Activated T-cell treated with anti-CD3 and anti-CD28 coated beads, Interleukin-2, amount 50 U/mL, for 72 hours (primary cell): ENCODE measurements at regions not wholly inside any gene's neighbourhood (a gene's known extent, or its start where the extent isn't known, plus 50 kb on each side); places are given as distances from the start of the nearest gene placed in this dataset.
"Not testable (repeated sequence)": the region's sequence is repeated elsewhere in the genome, so short reads cannot be mapped to it uniquely, and the experiment has no call there.

Experiments used
- ATAC-seq, 2 donors: fragments of 150-1000 bp; cut with Tn5 transposase; replicated peaks in 1 of 2; 2 replicates each; pipeline ENCODE4 v1.10.0; 2021; ENCODE audit warnings: moderate library complexity in 2 of 2, mild to moderate bottlenecking in 1 of 2
- DNase-seq, 2 donors: peaks; one replicate each; pipeline ENCODE4 v3.0.0; 2021 to 2022; ENCODE audit warnings: mixed read lengths in 1 of 2
- H3K27ac Mint-ChIP-seq: one replicate; pipeline ENCODE4 v1.8.0; 2022; ENCODE audit warnings: mild to moderate bottlenecking, moderate library complexity, mixed read lengths
- H3K27me3 Mint-ChIP-seq: one replicate; pipeline ENCODE4 v1.8.0; 2022; ENCODE audit warnings: low read depth, mixed read lengths
- H3K36me3 Mint-ChIP-seq, 2 donors: one replicate each; pipeline ENCODE4 v1.8.0; 2022; ENCODE audit warnings: mixed read lengths in 2 of 2, mild to moderate bottlenecking in 1 of 2; ENCODE audit not compliant: insufficient read depth in 2 of 2
- H3K4me1 Mint-ChIP-seq: one replicate; pipeline ENCODE4 v1.8.0; 2022; ENCODE audit warnings: low read depth, mixed read lengths
- H3K4me3 Mint-ChIP-seq, 2 donors: one replicate each; pipeline ENCODE4 v1.8.0; 2022; ENCODE audit warnings: mild to moderate bottlenecking in 2 of 2, mixed read lengths in 2 of 2, moderate library complexity in 2 of 2
- H3K9me3 Mint-ChIP-seq, 2 donors: one replicate each; pipeline ENCODE4 v1.8.0; 2022; ENCODE audit warnings: mixed read lengths in 2 of 2

DNA sequence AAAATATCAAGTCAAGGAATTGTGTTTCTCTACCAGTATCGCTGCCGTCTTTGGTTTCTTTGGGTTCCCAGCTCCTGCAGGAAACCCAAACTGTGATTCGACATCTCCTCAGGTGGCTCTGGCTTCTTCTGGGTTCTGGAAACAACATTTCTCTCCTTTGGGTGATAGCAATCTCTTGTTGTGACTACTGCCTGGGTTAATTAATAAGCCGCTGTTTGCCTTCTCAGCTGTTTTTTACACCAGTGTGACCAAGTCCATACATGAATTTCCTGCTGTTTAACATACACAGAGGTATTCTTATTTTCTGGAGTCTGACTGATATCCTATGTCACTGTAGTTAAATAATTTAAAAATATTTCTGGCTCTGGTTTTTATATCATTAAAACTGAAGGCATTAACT, 112.5 kb upstream of the DCC start:
- no peak for ATAC-seq
- no peak for DNase-seq
- no peaks in the 10 kb centered on the region for H3K36me3 Mint-ChIP-seq
- no peaks in the 10 kb centered on the region for H3K27me3 Mint-ChIP-seq
- H3K4me3 Mint-ChIP-seq, result no peak overlapping the region
- H3K27ac Mint-ChIP-seq, result no peak overlapping the region
- no peaks in the 10 kb centered on the region for H3K4me1 Mint-ChIP-seq
- H3K9me3 Mint-ChIP-seq, result peaks cover 0 to 3% of the 10 kb centered on the region in 2 donors

DNA sequence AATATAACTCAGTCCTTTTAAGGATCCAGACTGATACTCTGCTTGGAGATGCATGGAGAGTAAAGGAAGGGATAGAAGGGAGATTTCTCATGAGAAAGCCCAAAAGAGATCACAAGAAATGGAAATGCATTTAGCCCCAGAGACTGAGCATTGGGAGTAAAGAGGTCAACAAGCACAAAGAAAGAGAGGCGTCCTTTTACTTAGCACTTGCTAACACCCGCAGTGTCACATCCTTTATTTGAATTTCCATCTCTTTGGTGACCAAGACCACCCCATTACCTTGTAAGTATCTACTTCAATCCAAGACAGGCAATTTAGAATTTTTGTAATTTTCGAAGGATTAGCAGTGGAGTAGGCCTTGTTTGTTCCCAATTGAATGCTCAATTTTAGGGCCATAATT, 111.8 kb upstream of the DCC start:
- ATAC-seq (no peak), DNase-seq (no peak)
- no peak overlapping the region for H3K4me3 Mint-ChIP-seq
- no peaks in the 10 kb centered on the region for H3K36me3 Mint-ChIP-seq
- H3K27me3 Mint-ChIP-seq, result no peaks in the 10 kb centered on the region
- H3K4me1 Mint-ChIP-seq, result no peaks in the 10 kb centered on the region
- H3K27ac Mint-ChIP-seq, result no peak overlapping the region
- H3K9me3 Mint-ChIP-seq, result peaks cover 0 to 3% of the 10 kb centered on the region in 2 donors

DNA sequence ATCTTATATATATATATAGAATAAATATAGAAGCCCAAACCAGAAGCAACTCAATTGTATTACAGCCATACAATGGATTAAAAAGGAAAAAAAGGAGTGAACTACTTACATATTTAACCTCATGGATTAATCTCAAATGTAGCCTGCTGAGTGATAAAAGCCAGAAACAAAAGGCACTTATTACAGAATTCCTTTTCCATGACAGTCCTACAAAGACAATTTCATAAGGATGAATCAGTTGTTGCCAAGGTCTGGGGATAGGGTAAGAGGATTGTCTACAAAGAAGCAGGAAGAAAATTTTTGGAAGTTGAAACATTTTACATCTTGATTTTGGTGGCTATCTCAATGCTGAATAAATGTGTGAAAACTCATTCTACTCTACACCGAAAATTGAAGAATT, 103.9 kb upstream of the DCC start:
- H3K4me3 Mint-ChIP-seq, result no peak overlapping the region
- H3K27me3 Mint-ChIP-seq, result no peaks in the 10 kb centered on the region
- H3K36me3 Mint-ChIP-seq, result no peaks in the 10 kb centered on the region
- ATAC-seq (no peak), DNase-seq (no peak)
- H3K27ac Mint-ChIP-seq, result no peak overlapping the region
- no peaks in the 10 kb centered on the region for H3K4me1 Mint-ChIP-seq
- H3K9me3 Mint-ChIP-seq, result peaks cover 3 to 7% of the 10 kb centered on the region in 2 donors

DNA sequence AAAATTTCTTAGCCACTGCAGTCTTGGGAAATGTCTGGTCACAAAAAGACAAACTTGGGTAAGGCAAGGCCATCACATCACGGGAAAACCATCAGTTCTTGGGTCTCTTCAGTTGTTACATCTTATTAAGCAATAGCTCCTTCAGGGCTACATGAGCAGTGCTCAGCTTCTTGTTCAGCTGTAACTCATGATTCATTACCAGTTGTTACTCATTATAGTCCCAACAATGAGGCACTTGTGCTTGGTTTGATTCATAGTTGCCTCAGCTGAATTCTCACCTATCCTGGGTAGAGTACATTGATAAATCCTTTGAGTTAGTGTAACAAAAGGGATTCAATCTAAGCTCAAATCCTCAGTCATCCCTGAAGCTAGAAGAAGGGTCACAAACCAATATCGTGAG, 102.4 kb upstream of the DCC start:
- Mint-ChIP-seq H3K36me3 (no peaks in the 10 kb centered on the region), H3K9me3 (peaks cover 5 to 9% of the 10 kb centered on the region in 2 donors), H3K27ac (no peak overlapping the region), H3K4me3 (no peak overlapping the region), H3K4me1 (no peaks in the 10 kb centered on the region), H3K27me3 (no peaks in the 10 kb centered on the region)
- DNase-seq (no peak), ATAC-seq (no peak)

DNA sequence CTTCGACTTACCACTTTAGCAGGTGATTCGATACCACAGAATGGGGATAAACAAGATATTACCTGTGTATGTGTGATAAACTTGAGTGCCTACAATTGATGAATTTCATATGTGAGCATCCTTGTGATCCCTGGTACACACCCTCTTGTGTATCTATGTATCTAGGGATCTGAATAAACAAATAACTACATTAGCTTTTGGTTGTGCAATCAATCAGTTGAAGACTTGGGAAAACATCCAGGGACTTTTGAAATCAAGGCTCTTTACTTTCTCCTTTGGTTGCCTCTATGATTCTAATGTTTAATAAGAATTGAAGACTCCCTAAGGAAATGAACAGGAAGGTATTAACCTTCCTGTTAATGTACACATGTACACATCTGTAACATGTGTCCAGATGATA, 97.3 kb upstream of the DCC start:
- H3K4me3 Mint-ChIP-seq, result no peak overlapping the region
- DNase-seq (no peak), ATAC-seq (no peak)
- H3K27ac Mint-ChIP-seq, result no peak overlapping the region
- no peaks in the 10 kb centered on the region for H3K4me1 Mint-ChIP-seq
- no peaks in the 10 kb centered on the region for H3K27me3 Mint-ChIP-seq
- H3K9me3 Mint-ChIP-seq, result peaks cover 8 to 14% of the 10 kb centered on the region in 2 donors
- H3K36me3 Mint-ChIP-seq, result no peaks in the 10 kb centered on the region

DNA sequence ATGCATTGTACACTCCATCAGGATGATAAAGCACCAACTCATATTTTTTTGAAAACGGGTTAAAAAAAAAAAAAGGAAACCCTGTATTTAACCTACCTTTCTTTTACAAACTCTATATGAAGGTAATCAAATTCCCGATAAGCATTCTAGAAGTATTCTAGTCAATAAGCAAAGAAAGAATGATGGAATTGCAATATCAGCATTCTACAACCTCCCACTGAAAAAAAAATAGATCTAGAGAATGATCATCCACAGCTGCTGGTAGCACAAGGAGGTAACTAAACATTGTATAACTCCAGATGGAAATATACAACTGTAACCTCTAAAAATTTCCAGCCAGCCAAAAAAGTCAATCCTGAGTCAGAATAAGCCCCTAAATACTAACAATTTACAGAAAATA, 95.3 kb upstream of the DCC start:
- Mint-ChIP-seq H3K4me3 (no peak overlapping the region), H3K27me3 (no peaks in the 10 kb centered on the region), H3K36me3 (no peaks in the 10 kb centered on the region), H3K9me3 (peaks cover 5 to 7% of the 10 kb centered on the region in 2 donors), H3K27ac (no peak overlapping the region), H3K4me1 (no peaks in the 10 kb centered on the region)
- ATAC-seq (no peak), DNase-seq (no peak)

DNA sequence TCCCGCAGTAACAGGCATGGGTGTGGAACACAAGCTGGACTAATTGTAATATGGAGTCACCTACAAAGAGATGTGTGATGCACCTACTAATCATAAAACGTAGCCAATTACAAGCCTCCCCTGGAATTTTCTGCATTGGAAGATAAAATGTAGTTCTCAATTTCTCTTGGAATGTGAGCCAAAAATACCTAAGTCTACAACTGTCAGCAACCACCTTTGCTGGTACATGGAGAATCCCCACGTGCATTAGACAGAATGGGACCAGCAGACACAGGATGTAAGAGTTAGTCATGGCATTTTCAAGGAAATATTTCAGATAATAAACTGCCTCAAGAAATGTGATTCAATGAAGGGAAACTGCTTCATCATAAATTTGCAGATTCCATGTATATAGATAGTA, 85.6 kb upstream of the DCC start:
- H3K4me3 Mint-ChIP-seq, result no peak overlapping the region
- no peaks in the 10 kb centered on the region for H3K27me3 Mint-ChIP-seq
- peaks cover 0 to 2% of the 10 kb centered on the region in 2 donors for H3K9me3 Mint-ChIP-seq
- ATAC-seq (no peak), DNase-seq (no peak)
- no peaks in the 10 kb centered on the region for H3K4me1 Mint-ChIP-seq
- H3K36me3 Mint-ChIP-seq, result no peaks in the 10 kb centered on the region
- H3K27ac Mint-ChIP-seq, result no peak overlapping the region

DNA sequence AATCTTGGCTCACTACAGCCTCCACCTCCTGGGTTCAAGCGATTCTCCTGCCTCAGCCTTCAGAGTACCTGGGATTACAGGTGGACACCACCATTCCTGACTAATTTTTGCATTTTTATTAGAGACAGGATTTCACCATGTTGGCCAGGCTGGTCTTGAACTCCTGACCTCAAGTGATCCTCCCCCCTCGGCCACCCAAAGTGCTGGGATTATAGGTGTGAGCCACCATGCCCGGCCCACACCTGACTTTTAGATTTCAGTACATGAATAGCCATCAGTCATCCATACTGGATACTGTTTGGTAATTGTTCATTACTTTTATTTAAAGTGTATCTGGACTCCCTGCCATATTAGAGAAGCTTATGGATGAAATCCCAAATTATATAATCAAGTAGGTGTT, 82.6 kb upstream of the DCC start:
- H3K9me3 Mint-ChIP-seq, H3K4me1 Mint-ChIP-seq, H3K27me3 Mint-ChIP-seq, DNase-seq, H3K27ac Mint-ChIP-seq, H3K4me3 Mint-ChIP-seq, ATAC-seq, H3K36me3 Mint-ChIP-seq: not testable (repeated sequence)

DNA sequence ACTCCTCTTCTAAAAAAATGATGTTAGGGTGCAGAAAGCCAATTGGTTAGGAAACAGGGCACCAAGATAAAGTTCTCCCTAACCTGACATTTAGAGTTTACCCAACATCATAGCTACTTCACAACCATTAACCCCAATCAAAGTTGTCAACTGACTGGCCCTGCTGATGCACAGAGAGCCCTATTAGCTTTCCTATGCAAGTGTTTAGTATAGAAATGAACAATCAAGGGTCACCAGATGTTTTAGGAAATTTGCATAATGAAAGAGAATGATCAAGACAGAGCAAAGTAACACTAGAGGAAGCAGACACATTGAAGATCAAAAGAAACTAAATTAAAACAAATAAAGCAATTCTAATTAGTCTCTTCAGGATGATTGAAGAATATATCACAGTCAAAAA, 64.2 kb upstream of the DCC start:
- ATAC-seq, result no peak
- peaks cover 0 to 2% of the 10 kb centered on the region in 2 donors for H3K9me3 Mint-ChIP-seq
- no peak for DNase-seq
- no peaks in the 10 kb centered on the region for H3K4me1 Mint-ChIP-seq
- H3K4me3 Mint-ChIP-seq, result no peak overlapping the region
- H3K36me3 Mint-ChIP-seq, result no peaks in the 10 kb centered on the region
- no peaks in the 10 kb centered on the region for H3K27me3 Mint-ChIP-seq
- no peak overlapping the region for H3K27ac Mint-ChIP-seq

DNA sequence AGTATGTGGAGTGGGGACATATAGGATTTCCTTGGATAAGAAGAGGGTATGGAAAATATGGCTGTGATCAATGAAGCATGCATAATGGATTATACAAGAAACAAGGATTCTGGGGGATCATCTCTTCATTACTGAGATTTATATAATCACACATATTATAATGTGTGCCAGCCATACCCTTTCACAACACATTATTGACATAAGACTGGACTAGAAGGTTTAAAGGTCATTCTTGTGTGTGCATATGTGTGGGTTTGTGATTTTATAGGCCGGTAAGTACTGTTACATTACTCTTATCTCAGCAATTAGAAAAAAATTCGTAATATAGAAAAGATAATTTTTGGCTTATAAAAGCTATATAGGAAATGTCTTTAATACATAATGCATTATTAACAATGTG, 62.2 kb upstream of the DCC start:
- H3K4me3 Mint-ChIP-seq, result no peak overlapping the region
- no peaks in the 10 kb centered on the region for H3K36me3 Mint-ChIP-seq
- H3K4me1 Mint-ChIP-seq, result no peaks in the 10 kb centered on the region
- DNase-seq, result no peak
- H3K27ac Mint-ChIP-seq, result no peak overlapping the region
- no peak for ATAC-seq
- H3K9me3 Mint-ChIP-seq, result no peaks in the 10 kb centered on the region
- H3K27me3 Mint-ChIP-seq, result no peaks in the 10 kb centered on the region

DNA sequence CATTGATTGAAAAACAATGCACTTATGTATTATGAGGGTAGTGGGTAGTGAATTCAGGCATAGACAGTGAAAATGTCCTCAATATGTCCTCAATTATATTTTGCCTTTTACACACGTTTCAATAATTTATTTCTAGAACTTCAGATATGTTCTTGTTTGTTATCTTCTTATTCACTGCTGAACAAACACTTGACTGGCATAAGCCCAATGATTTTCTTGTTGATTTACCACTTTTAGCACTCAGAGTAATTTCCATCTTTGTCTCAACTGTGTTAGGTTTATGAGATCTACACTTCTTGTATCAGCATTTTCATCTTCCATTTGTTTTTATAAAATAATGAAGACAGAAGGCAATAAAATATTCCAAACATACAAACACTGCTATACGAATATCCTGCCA, 61.8 kb upstream of the DCC start:
- Mint-ChIP-seq H3K27ac (no peak overlapping the region), H3K27me3 (no peaks in the 10 kb centered on the region)
- no peak for ATAC-seq

DNA sequence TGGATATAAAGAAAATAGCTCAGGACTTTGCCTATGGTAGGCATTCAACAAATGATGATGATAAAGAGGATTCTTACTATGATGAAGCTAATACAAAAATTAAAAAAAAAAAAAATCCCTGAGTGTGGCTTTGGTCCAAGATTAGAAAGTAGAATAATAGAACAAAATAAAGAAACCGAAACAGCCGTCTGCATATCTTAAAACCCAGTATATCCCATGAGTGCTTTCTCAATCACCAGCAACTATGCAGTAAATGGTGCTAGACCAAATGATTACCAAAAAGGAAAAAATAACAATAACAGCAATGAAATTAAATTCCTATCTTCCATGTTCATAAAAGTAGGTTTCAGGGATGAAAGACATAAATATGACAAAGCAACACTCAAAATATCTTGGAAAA, 59.3 kb upstream of the DCC start:
- Mint-ChIP-seq H3K4me1 (no peaks in the 10 kb centered on the region), H3K9me3 (peaks cover 0 to 4% of the 10 kb centered on the region in 2 donors), H3K27ac (no peak overlapping the region), H3K27me3 (no peaks in the 10 kb centered on the region), H3K36me3 (no peaks in the 10 kb centered on the region), H3K4me3 (no peak overlapping the region)
- no peak for DNase-seq
- no peak for ATAC-seq

More for the DNA sequence above, 61.8 kb upstream of the DCC start:
- no peaks in the 10 kb centered on the region for H3K4me1 Mint-ChIP-seq
- H3K9me3 Mint-ChIP-seq, result no peaks in the 10 kb centered on the region
- no peak for DNase-seq
- no peaks in the 10 kb centered on the region for H3K36me3 Mint-ChIP-seq
- H3K4me3 Mint-ChIP-seq, result no peak overlapping the region

DNA sequence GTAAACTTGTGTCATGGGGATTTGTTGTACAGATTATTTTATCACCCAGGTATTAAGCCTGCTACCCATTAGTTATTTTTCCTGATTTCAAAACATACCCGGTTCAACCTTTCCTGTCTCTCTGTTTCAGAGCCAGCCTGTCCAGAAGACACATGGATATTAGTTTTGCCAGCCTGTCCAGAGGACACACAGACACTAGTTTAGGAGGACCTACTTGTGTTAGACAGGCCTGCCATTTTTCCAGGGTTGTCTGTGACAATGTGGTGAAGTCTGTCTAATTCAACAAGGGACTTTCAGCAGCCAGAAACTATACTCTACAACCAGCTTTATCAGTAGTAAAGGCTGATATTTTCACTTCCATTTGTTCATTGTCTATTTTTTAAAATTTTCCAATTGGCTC, 56.1 kb upstream of the DCC start:
- no peak overlapping the region for H3K27ac Mint-ChIP-seq

DNA sequence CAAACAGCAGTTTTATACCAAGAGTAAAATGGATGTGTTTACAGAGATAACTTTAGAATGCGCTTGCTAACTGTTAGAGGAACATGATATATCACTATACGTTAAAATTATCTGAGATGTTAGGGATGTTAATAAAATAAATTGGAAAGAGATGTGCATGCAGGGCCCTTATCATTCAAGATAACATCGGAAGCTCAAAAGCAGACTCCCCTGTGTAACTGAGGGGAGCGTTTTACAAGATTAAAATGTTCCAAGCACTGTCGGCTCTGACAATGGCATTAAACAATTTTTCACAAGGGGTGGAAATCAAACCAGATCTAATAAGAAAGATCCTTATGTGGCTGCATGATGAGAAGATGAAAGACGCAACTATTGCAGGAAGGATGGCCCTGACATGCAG, 53.3 kb upstream of the DCC start:
- Mint-ChIP-seq H3K27ac (no peak overlapping the region), H3K9me3 (peaks cover 0 to 6% of the 10 kb centered on the region in 2 donors), H3K4me1 (no peaks in the 10 kb centered on the region), H3K36me3 (no peaks in the 10 kb centered on the region), H3K4me3 (no peak overlapping the region), H3K27me3 (no peaks in the 10 kb centered on the region)
- ATAC-seq (no peak), DNase-seq (no peak)

More for the DNA sequence above, 56.1 kb upstream of the DCC start:
- H3K4me1 Mint-ChIP-seq, result no peaks in the 10 kb centered on the region
- no peaks in the 10 kb centered on the region for H3K36me3 Mint-ChIP-seq
- DNase-seq, result no peak
- no peak overlapping the region for H3K4me3 Mint-ChIP-seq
- no peaks in the 10 kb centered on the region for H3K27me3 Mint-ChIP-seq
- H3K9me3 Mint-ChIP-seq, result peaks cover 0 to 6% of the 10 kb centered on the region in 2 donors
- ATAC-seq, result no peak

DNA sequence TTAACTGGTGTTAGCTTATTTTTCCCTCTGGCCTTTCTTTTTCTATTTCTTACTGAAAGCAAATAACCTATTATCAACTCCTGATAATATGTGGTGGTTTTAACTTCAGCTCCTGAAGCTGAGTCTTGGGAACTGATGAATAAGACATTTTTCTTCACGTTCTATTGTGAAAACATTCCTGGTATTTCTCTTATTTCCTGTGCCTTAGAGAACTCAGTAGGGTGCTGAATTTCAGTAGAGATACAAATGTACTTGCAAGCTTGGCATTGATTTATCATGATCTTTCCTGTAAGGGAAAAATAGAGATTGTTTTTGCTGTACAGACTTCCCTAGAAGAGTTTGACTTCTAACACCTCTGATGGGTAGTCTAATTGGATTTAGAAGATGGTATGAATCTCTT, 52.8 kb upstream of the DCC start:
- DNase-seq (no peak), ATAC-seq (no peak)
- Mint-ChIP-seq H3K36me3 (no peaks in the 10 kb centered on the region), H3K4me3 (no peak overlapping the region), H3K9me3 (peaks cover 0 to 6% of the 10 kb centered on the region in 2 donors), H3K4me1 (no peaks in the 10 kb centered on the region), H3K27ac (no peak overlapping the region), H3K27me3 (no peaks in the 10 kb centered on the region)
